GM12875 (cell line): ENCODE measurements at regions not wholly inside any gene's neighbourhood (a gene's known extent, or its start where the extent isn't known, plus 50 kb on each side); places are given as distances from the start of the nearest gene placed in this dataset.

ENCODE experiments used
- H3K4me3 ChIP-seq: one replicate; pipeline ENCODE4 v1.5.1; 2011; ENCODE audit warnings: low read depth, low read length, control low read depth
- CTCF ChIP-seq: IDR thresholded peaks from 2 replicates; pipeline ENCODE4 v1.5.1; 2011; ENCODE audit warnings: low read depth, mild to moderate bottlenecking, control low read depth, inconsistent platforms, low read length, moderate library complexity, borderline replicate concordance; ENCODE audit not compliant: insufficient read depth

- no peak overlapping the region for H3K4me3 ChIP-seq
- TF ChIP-seq CTCF, result no peak
These were observed 541.4 kb upstream of the PLXNA2 start for GRCh38 chr1:208785629-208786028.

- no peak overlapping the region for H3K4me3 ChIP-seq
- TF ChIP-seq CTCF, result no peak
These were observed 543.0 kb upstream of the PLXNA2 start for GRCh38 chr1:208787219-208787618.

GRCh38 chr1:208788013-208788540, 543.9 kb upstream of the PLXNA2 start:
- TF ChIP-seq CTCF, result no peak
- H3K4me3 ChIP-seq, result no peak overlapping the region

GRCh38 chr1:208791456-208791855, 547.3 kb upstream of the PLXNA2 start:
- no peak for TF ChIP-seq CTCF
- no peak overlapping the region for H3K4me3 ChIP-seq

GRCh38 chr1:208793861-208794345, 549.7 kb upstream of the PLXNA2 start:
- H3K4me3 ChIP-seq, result no peak overlapping the region
- no peak for TF ChIP-seq CTCF

GRCh38 chr1:208799186-208799585, 555.0 kb upstream of the PLXNA2 start:
- TF ChIP-seq CTCF, result no peak
- no peak overlapping the region for H3K4me3 ChIP-seq

GRCh38 chr1:208803011-208803811, 559.0 kb upstream of the PLXNA2 start:
- no peak for TF ChIP-seq CTCF
- no peak overlapping the region for H3K4me3 ChIP-seq
